Upper lobe of left lung (tissue), 4 donors: ENCODE measurements at regions not wholly inside any gene's neighbourhood (a gene's known extent, or its start where the extent isn't known, plus 50 kb on each side); places are given as distances from the start of the nearest gene placed in this dataset.

Source experiments
- CTCF ChIP-seq, 6 experiments: fragments of 450-650 bp in 4 of 6; fragments of 200-600 bp in 2 of 6; sonication (generic) in 2 of 6; IDR thresholded peaks; one replicate each; pipeline ENCODE4 v1.5.1; 2016 to 2019; ENCODE audit warnings: antibody characterized with exemption in 6 of 6
- POLR2A ChIP-seq, 4 donors: fragments of 450-650 bp; IDR thresholded peaks; one replicate each; pipeline ENCODE4 v1.5.1; 2016 to 2017; ENCODE audit warnings: antibody characterized with exemption in 4 of 4, mild to moderate bottlenecking in 2 of 4
- POLR2AphosphoS5 ChIP-seq, 2 donors: sonication (generic); formaldehyde crosslinking; IDR thresholded peaks; one replicate each; pipeline ENCODE4 v1.5.1; 2017; ENCODE audit warnings: antibody characterized with exemption in 2 of 2

- TF ChIP-seq CTCF (IDR thresholded peaks at IDR 0.05) (no peak), POLR2A (IDR thresholded peaks at IDR 0.05) (no peak), POLR2AphosphoS5 (IDR thresholded peaks at IDR 0.05) (no peak)
Observed at GRCh38 chr12:78446555-78446954, 418.0 kb upstream of the SYT1 start.
